Progenitor cell of endocrine pancreas (in vitro differentiated cells): ENCODE measurements at regions not wholly inside any gene's neighbourhood (a gene's known extent, or its start where the extent isn't known, plus 50 kb on each side); places are given as distances from the start of the nearest gene placed in this dataset.

Experiments used
- DNase-seq: peaks from one replicate; pipeline ENCODE4 v3.0.0; 2021; ENCODE audit warnings: low spot score; ENCODE audit not compliant: unreplicated experiment
- H3K27ac Mint-ChIP-seq: 2 replicates; pipeline ENCODE4 v1.8.0; 2021; ENCODE audit warnings: mild to moderate bottlenecking, moderate library complexity, mixed read lengths
- H3K27me3 Mint-ChIP-seq: 2 replicates; pipeline ENCODE4 v1.8.0; 2021; ENCODE audit warnings: mixed read lengths
- H3K36me3 Mint-ChIP-seq: 2 replicates; pipeline ENCODE4 v1.8.0; 2022; ENCODE audit warnings: mixed read lengths; ENCODE audit not compliant: insufficient read depth
- H3K4me1 Mint-ChIP-seq: 2 replicates; pipeline ENCODE4 v1.8.0; 2021; ENCODE audit warnings: low read depth, mixed read lengths
- H3K4me3 Mint-ChIP-seq: 2 replicates; pipeline ENCODE4 v1.8.0; 2021; ENCODE audit warnings: low read depth, mild to moderate bottlenecking, moderate library complexity, mixed read lengths
- H3K9me3 Mint-ChIP-seq: 2 replicates; pipeline ENCODE4 v1.8.0; 2021; ENCODE audit warnings: low read depth, mixed read lengths
- TF ChIP-seq, protein P1 (sequence below): fragments of 200-600 bp; sonication (generic); IDR thresholded peaks from one replicate; pipeline ENCODE4 v1.5.0; 2021; ENCODE audit warnings: antibody characterized with exemption, mild to moderate bottlenecking; ENCODE audit not compliant: unreplicated experiment

GRCh38 chr12:105455261-105455660, 124.8 kb downstream of the C12orf75 start:
- H3K4me3 Mint-ChIP-seq = no peak overlapping the region
- H3K9me3 Mint-ChIP-seq = peaks cover 9% of the 10 kb centered on the region
- H3K27ac Mint-ChIP-seq = no peak overlapping the region
- no peaks in the 10 kb centered on the region for H3K36me3 Mint-ChIP-seq
- TF ChIP-seq, protein P1, sequence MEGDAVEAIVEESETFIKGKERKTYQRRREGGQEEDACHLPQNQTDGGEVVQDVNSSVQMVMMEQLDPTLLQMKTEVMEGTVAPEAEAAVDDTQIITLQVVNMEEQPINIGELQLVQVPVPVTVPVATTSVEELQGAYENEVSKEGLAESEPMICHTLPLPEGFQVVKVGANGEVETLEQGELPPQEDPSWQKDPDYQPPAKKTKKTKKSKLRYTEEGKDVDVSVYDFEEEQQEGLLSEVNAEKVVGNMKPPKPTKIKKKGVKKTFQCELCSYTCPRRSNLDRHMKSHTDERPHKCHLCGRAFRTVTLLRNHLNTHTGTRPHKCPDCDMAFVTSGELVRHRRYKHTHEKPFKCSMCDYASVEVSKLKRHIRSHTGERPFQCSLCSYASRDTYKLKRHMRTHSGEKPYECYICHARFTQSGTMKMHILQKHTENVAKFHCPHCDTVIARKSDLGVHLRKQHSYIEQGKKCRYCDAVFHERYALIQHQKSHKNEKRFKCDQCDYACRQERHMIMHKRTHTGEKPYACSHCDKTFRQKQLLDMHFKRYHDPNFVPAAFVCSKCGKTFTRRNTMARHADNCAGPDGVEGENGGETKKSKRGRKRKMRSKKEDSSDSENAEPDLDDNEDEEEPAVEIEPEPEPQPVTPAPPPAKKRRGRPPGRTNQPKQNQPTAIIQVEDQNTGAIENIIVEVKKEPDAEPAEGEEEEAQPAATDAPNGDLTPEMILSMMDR = no peak
- H3K4me1 Mint-ChIP-seq = peaks cover 2% of the 10 kb centered on the region
- no peaks in the 10 kb centered on the region for H3K27me3 Mint-ChIP-seq
- no peak for DNase-seq

- Mint-ChIP-seq H3K4me3 (no peak overlapping the region), H3K36me3 (no peaks in the 10 kb centered on the region), H3K27me3 (no peaks in the 10 kb centered on the region), H3K27ac (no peak overlapping the region), H3K9me3 (peaks cover 9% of the 10 kb centered on the region), H3K4me1 (peaks cover 2% of the 10 kb centered on the region)
- DNase-seq = no peak
- TF ChIP-seq, protein P1 = no peak
These were observed 126.5 kb downstream of the C12orf75 start for GRCh38 chr12:105457026-105457425.

DNA sequence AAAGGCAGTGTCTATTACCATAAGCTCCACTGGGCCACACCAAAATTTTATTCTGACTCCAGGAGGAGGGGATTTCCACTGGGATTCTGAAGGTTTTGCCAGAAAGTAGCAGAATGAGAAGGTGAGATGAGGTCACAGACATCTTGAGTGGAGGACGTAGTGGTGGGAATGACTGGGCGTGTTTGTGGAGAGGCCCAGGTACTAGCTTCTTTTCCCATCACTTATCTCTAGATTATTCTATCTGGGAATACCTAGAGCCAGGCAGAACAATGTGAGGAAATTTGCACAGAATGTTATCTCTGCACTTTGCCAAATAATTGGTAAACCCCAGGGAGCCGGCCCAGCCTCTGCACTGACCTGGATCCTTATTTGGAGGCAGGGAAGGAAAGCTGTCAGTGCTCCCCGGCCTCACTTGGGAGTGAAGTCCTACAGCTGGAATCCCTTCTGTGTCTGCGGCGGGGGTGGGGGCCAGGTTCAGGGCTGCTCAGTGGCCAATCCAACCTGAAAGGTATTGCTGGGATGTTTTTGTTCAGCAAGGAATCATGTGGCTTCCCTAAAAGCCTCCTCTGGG, 129.4 kb downstream of the C12orf75 start:
- Mint-ChIP-seq H3K4me1 (no peaks in the 10 kb centered on the region), H3K4me3 (no peak overlapping the region), H3K36me3 (no peaks in the 10 kb centered on the region), H3K27me3 (no peaks in the 10 kb centered on the region), H3K27ac (no peak overlapping the region), H3K9me3 (peaks cover 9% of the 10 kb centered on the region)
- DNase-seq = no peak
- TF ChIP-seq, protein P1 = no peak

DNA sequence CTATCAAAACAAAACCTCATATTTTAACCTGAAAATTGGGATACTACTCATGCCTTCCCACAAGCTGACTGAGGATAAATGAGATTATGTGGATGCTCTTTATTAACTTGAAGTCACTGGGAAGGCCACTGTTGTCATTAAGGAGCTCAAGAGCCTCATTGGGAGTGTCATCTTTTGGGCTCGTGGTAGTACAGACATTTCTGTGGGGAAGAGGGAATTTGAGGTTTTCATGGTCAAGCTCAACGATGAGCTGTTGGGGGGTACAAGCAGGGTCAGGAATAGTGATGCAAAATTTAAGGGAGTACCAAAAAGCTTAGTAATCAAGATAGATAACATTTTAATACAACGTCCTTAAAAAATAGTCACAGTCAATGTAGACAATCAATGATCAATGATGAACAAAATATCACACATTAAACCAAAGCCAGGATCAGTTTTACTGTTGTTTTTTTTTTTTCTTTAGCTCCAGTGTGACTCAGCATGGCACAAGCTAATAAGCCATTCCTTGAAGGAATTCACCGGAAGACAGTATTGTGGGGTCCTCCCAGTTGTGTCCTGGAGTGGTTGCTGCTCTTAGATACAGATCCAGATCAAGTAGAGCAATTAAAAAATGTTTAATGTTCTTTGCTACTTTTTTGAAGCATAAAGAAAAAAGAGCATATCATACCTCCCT, 130.9 kb downstream of the C12orf75 start:
- Mint-ChIP-seq H3K36me3 (no peaks in the 10 kb centered on the region), H3K27ac (no peak overlapping the region), H3K27me3 (no peaks in the 10 kb centered on the region), H3K9me3 (peaks cover 9% of the 10 kb centered on the region), H3K4me1 (no peaks in the 10 kb centered on the region), H3K4me3 (no peak overlapping the region)
- DNase-seq = no peak
- TF ChIP-seq, protein P1 = no peak

DNA sequence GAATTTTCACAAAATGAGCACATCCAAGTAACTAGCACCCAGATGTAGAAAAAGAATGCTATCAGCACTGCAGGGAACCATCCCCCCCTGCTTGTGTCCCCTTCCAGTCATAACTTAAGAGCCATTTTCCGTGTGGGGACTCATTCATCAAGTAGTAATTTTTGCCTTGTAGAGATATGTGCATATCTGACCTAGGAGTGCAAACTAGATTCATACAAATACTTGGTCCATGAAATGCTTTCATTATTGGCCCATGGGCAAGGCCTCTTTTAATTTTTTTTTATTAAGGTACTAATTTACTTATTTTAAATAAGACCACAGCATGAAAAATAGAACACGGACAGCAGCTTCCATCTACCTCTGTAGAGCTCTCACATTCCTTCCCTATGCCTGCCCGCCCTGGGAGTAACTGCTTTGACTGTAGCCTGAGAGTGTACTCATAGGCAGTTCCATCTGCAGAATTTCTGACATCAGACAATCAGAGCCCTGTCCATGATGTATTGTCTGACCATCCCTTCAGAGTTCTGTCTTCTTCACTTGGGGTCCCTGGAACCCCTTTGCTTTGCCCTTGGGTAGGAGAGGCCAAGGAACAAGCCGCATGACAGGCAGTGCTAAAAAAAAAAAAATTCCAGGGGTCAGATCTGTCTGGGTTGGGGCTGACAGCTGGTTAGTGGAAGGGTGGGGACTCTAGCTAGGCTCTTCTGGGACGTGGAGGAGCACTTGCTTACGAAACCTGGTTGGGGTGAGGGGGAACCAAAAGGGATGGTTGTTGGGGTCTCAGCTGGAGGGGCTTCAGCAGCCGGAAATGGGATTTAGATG, 131.7 kb downstream of the C12orf75 start:
- TF ChIP-seq, protein P1 = no peak
- Mint-ChIP-seq H3K27me3 (peaks cover 3% of the 10 kb centered on the region), H3K36me3 (no peaks in the 10 kb centered on the region), H3K4me1 (no peaks in the 10 kb centered on the region), H3K4me3 (no peak overlapping the region), H3K27ac (no peak overlapping the region), H3K9me3 (peaks cover 9% of the 10 kb centered on the region)
- DNase-seq = no peak
